GOT3 (cell line): ENCODE measurements at regions not wholly inside any gene's neighbourhood (a gene's known extent, or its start where the extent isn't known, plus 50 kb on each side); places are given as distances from the start of the nearest gene placed in this dataset.

ENCODE experiments used
- DNase-seq: peaks from one replicate; lab custom pipeline; 2025; ENCODE audit warnings: mixed read lengths; lab: John Stamatoyannopoulos, UW

GRCh38 chr9:1962588-1963106 is 52.5 kb upstream of the SMARCA2 start:
- no peak for DNase-seq

GRCh38 chr9:1964093-1964492 is 51.1 kb upstream of the SMARCA2 start:
- DNase-seq, result no peak
